Endothelial cell of umbilical vein (primary cell): ENCODE measurements at regions not wholly inside any gene's neighbourhood (a gene's known extent, or its start where the extent isn't known, plus 50 kb on each side); places are given as distances from the start of the nearest gene placed in this dataset.

Source experiments
- BruUV-seq: library from RNA; stranded (reverse); fragments of 400-500 nt; replicated peaks from 2 replicates; lab custom pipeline; 2021; lab: Mats Ljungman, UMichigan
- CTCF ChIA-PET: fragments of 300-600, 350-600 bp; sonication (Branson Sonifier 250); formaldehyde crosslinking; loops from one replicate; lab custom pipeline; 2021; ENCODE audit warnings: antibody characterized with exemption, inconsistent platforms; lab: Charles Lee
- POLR2A ChIA-PET: fragments of 300-600, 350-600 bp; sonication (Branson Sonifier 250); formaldehyde crosslinking; loops from one replicate; lab custom pipeline; 2021; ENCODE audit warnings: antibody characterized with exemption, inconsistent platforms; lab: Charles Lee
- DNase-seq: peaks from one replicate; pipeline ENCODE4 v3.0.0-alpha.2; 2011; ENCODE audit warnings: low read depth, low spot score
- FAIRE-seq: peaks from 2 replicates; lab custom pipeline; 2011; peaks lifted over from hg19 to GRCh38; lab: Jason Lieb, UNC
- H2AFZ ChIP-seq: 2 replicates; pipeline ENCODE4 v1.6.0; 2012; ENCODE audit warnings: low read depth, low read length, control low read depth, inconsistent platforms
- H3K27ac ChIP-seq: 2 replicates; pipeline ENCODE4 v1.5.1; 2011; ENCODE audit warnings: low read depth, mild to moderate bottlenecking, control low read depth, low read length, moderate library complexity; ENCODE audit not compliant: insufficient read depth
- H3K27me3 ChIP-seq, 2 experiments: 2 replicates each; pipeline versions ENCODE4 v1.6.0 to v1.6.1; 2011; ENCODE audit warnings: low read length in 2 of 2, mixed read lengths in 1 of 2; ENCODE audit not compliant: control insufficient read depth in 2 of 2, insufficient read depth in 2 of 2
- H3K36me3 ChIP-seq, 2 experiments: 2 replicates in 1 of 2; 3 replicates in 1 of 2; pipeline ENCODE4 v1.5.1; 2011; ENCODE audit warnings: low read length in 2 of 2, mild to moderate bottlenecking in 1 of 2, moderate library complexity in 1 of 2; ENCODE audit not compliant: control insufficient read depth in 2 of 2, insufficient read depth in 2 of 2; ENCODE audit errors: extremely low read depth in 1 of 2
- H3K4me1 ChIP-seq: 3 replicates; pipeline ENCODE4 v1.5.1; 2011; ENCODE audit warnings: mild to moderate bottlenecking, low read length; ENCODE audit not compliant: control insufficient read depth, insufficient read depth; ENCODE audit errors: extremely low read depth
- H3K4me2 ChIP-seq: 2 replicates; pipeline ENCODE4 v1.6.1; 2011; ENCODE audit warnings: low read length, control low read depth, mixed read lengths; ENCODE audit not compliant: insufficient read depth
- H3K4me3 ChIP-seq, 3 experiments: fragments of 200-600 bp in 1 of 3; sonication (generic), shearing (Covaris generic) in 1 of 3; replicated peaks in 1 of 3; 2 replicates each; pipeline ENCODE4 v1.5.1; 2011 to 2016; ENCODE audit warnings: control low read depth in 3 of 3, low read length in 3 of 3, mild to moderate bottlenecking in 2 of 3, inconsistent platforms in 1 of 3, low read depth in 1 of 3, moderate library complexity in 1 of 3; ENCODE audit not compliant: insufficient read depth in 1 of 3
- H3K79me2 ChIP-seq: 2 replicates; pipeline ENCODE4 v1.6.0; 2012; ENCODE audit warnings: low read length, inconsistent platforms; ENCODE audit not compliant: control insufficient read depth, insufficient read depth
- H3K9ac ChIP-seq: replicated peaks from 2 replicates; pipeline ENCODE3; 2011; ENCODE audit warnings: low read length, control low read depth; ENCODE audit not compliant: insufficient read depth; ENCODE audit errors: extremely low read depth
- H3K9me1 ChIP-seq: replicated peaks from 3 replicates; pipeline ENCODE4 v1.6.0; 2011; ENCODE audit warnings: mild to moderate bottlenecking, low read length; ENCODE audit not compliant: control insufficient read depth, insufficient read depth; ENCODE audit errors: extremely low read depth
- H3K9me3 ChIP-seq: replicated peaks from 2 replicates; pipeline ENCODE4 v1.5.1; 2012; ENCODE audit warnings: low read length, inconsistent platforms; ENCODE audit not compliant: control insufficient read depth, insufficient read depth
- H4K20me1 ChIP-seq: replicated peaks from 2 replicates; pipeline ENCODE3; 2011; ENCODE audit warnings: mild to moderate bottlenecking, low read length; ENCODE audit not compliant: control insufficient read depth, insufficient read depth; ENCODE audit errors: extremely low read depth
- CTCF ChIP-seq, 2 donors: IDR thresholded peaks; 1 replicate in 1 of 2; 2 replicates in 1 of 2; pipeline ENCODE4 v1.5.1; 2011; ENCODE audit warnings: low read length in 2 of 2, mild to moderate bottlenecking in 2 of 2, moderate library complexity in 2 of 2, control low read depth in 1 of 2, inconsistent platforms in 1 of 2, low read depth in 1 of 2; ENCODE audit not compliant: insufficient read depth in 1 of 2; ENCODE audit errors: extremely low read depth in 1 of 2
- GATA2 ChIP-seq: IDR thresholded peaks from 2 replicates; pipeline ENCODE4 v1.7.0; 2011; ENCODE audit warnings: low read depth, mild to moderate bottlenecking, moderate library complexity, mixed read lengths, low read length; ENCODE audit not compliant: insufficient read length, insufficient read depth
- JUN ChIP-seq: IDR thresholded peaks from 2 replicates; pipeline ENCODE4 v1.6.1; 2011; ENCODE audit warnings: borderline replicate concordance, low read depth; ENCODE audit not compliant: insufficient read length, insufficient read depth
- MAX ChIP-seq: IDR thresholded peaks from 2 replicates; pipeline ENCODE4 v1.6.1; 2011; ENCODE audit not compliant: insufficient read depth, insufficient read length
- MYC ChIP-seq: IDR thresholded peaks from one replicate; pipeline ENCODE4 v1.6.1; 2011; ENCODE audit warnings: mild to moderate bottlenecking, low read depth, low read length
- POLR2A ChIP-seq: IDR thresholded peaks from 2 replicates; pipeline ENCODE4 v1.6.1; 2012; ENCODE audit warnings: low read depth, mild to moderate bottlenecking, control low read depth, low read length
- POLR2AphosphoS5 ChIP-seq: IDR thresholded peaks from 2 replicates; pipeline ENCODE4 v1.6.1; 2012; ENCODE audit warnings: low read depth, mild to moderate bottlenecking, control low read depth, low read length, moderate library complexity; ENCODE audit not compliant: insufficient read depth
- dilution Hi-C: fragments of 300-500 bp; cut with MboI; formaldehyde crosslinking; loops from one replicate; pipeline ENCODE4 v1.15.0; 2019; ENCODE audit warnings: low sequenced_read_pairs; ENCODE audit not compliant: extremely low pct_ligation_motif_present
- intact Hi-C: fragments of 100-400 bp; cut with micrococcal nuclease; formaldehyde crosslinking; loops from one replicate; pipeline ENCODE4 v1.10.0; 2022

DNA sequence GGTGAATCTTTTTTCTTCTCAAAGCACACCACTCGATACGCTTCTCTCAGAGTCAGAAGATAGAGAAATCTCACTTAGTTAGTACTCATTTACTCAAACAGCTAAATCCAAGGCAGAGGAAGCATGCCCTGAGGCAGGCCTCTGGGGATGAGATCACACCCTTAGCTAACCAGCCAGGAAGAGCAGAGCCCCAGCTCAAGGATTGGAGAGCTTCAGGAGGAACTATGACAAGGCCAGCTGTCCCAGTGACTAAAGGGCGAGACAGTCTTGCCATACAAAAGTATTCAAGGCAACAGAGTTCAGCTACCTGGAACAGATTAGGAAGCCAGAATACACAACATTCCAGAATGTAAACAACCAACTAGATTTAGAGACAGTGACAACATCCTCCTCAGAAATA lies 197.7 kb upstream of the CCDC196 start:
- Histone ChIP-seq H4K20me1 (no peaks in the 10 kb centered on the region), H3K9me3 (no peaks in the 10 kb centered on the region), H3K4me3 (no peak overlapping the region), H2AFZ (no peak overlapping the region), H3K79me2 (no peaks in the 10 kb centered on the region), H3K4me2 (no peak overlapping the region), H3K9ac (no peak overlapping the region), H3K36me3 (no peaks in the 10 kb centered on the region), H3K9me1 (no peaks in the 10 kb centered on the region), H3K27ac (no peak overlapping the region), H3K4me1 (no peaks in the 10 kb centered on the region), H3K27me3 (no peaks in the 10 kb centered on the region)
- ChIA-PET CTCF (no interaction called here), POLR2A (no interaction called here)
- intact Hi-C loops, result no loop called here
- FAIRE-seq (no peak), DNase-seq (no peak)
- BruUV-seq, result no TSS peak
- no peak for TF ChIP-seq JUN
- TF ChIP-seq POLR2AphosphoS5, result no peak
- TF ChIP-seq MYC, result no peak
- dilution Hi-C loops, result no loop called here

DNA sequence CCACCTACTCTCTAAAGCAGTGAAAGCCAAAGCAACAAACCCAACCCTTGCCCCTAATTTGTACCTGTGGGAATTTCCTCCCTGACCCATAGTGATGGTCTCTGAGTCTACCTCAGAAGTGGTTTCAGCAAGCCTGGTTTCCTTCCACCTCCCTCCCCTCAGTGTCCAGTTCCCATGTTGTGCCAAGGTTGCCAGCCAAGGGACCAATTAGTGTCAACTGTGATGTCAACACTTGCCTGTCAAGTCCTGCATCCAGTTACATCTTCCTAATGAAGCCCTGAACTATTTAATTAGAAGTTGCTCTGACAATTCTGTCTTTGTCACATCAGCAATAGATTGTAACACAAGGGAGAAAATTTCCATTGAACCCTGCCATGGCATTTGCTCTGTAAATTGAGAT lies 194.4 kb upstream of the CCDC196 start:
- H3K27me3 ChIP-seq, result no peaks in the 10 kb centered on the region
- no peak overlapping the region for H3K9ac ChIP-seq
- BruUV-seq, result no TSS peak
- POLR2A ChIA-PET, result no interaction called here
- H3K27ac ChIP-seq, result no peak overlapping the region
- no peak for TF ChIP-seq POLR2A
- no peak for TF ChIP-seq MYC
- TF ChIP-seq GATA2, result no peak
- no peak for TF ChIP-seq CTCF (IDR thresholded peaks at IDR 0.05; ENCODE audit: extremely low read depth in 1 of 2, insufficient read depth in 1 of 2, low read depth in 1 of 2, low read length in 2 of 2)
- TF ChIP-seq POLR2AphosphoS5, result no peak
- TF ChIP-seq MAX, result no peak
- H3K9me1 ChIP-seq, result no peaks in the 10 kb centered on the region
- no peaks in the 10 kb centered on the region for H3K9me3 ChIP-seq
- CTCF ChIA-PET, result no interaction called here
- H2AFZ ChIP-seq, result no peak overlapping the region
- DNase-seq (no peak), FAIRE-seq (no peak)
- intact Hi-C loops, result no loop called here
- H4K20me1 ChIP-seq, result no peaks in the 10 kb centered on the region
- H3K4me1 ChIP-seq, result no peaks in the 10 kb centered on the region
- no peak overlapping the region for H3K4me2 ChIP-seq
- dilution Hi-C loops, result no loop called here
- H3K79me2 ChIP-seq, result no peaks in the 10 kb centered on the region
- no peaks in the 10 kb centered on the region for H3K36me3 ChIP-seq
- H3K4me3 ChIP-seq, result no peak overlapping the region
